ENCODE measurements at regions not wholly inside any gene's neighbourhood (a gene's known extent, or its start where the extent isn't known, plus 50 kb on each side); places are given as distances from the start of the nearest gene placed in this dataset.
A peak's percentile ranks its signal among the peaks of the same experiment; 100 is the strongest.

DNA sequence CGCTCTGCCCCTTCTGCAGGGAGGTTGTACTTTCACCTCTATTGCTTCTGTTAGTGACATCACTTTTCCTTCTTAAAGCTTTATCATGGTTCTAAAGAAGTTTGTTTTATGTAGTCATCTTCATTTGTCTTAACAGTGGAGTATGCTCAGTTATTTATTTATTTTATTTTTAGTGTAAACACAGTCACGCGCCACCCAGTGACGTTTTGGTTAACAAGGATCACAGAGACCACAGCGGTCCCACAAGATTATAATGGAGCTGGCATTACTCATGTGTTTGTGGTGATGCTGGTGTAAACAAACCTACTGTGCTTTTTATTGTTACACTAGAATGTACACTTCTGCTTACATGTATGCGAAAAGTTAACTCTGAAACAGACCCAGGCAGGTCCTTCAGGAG is 89.9 kb downstream of the SOX11 start:
- Histone ChIP-seq H3K9me3 (no peaks in the 10 kb centered on the region), H3K4me1 (no peaks in the 10 kb centered on the region), H3K27ac (no peak overlapping the region), H3K36me3 (no peaks in the 10 kb centered on the region), H3K4me3 (no peak overlapping the region), H3K27me3 (no peaks in the 10 kb centered on the region)
- FAIRE-seq, result no peak
- intact Hi-C loops (cut with DNase I), result no loop called here
- DNase-seq, result no peak
- TF ChIP-seq, protein P1, sequence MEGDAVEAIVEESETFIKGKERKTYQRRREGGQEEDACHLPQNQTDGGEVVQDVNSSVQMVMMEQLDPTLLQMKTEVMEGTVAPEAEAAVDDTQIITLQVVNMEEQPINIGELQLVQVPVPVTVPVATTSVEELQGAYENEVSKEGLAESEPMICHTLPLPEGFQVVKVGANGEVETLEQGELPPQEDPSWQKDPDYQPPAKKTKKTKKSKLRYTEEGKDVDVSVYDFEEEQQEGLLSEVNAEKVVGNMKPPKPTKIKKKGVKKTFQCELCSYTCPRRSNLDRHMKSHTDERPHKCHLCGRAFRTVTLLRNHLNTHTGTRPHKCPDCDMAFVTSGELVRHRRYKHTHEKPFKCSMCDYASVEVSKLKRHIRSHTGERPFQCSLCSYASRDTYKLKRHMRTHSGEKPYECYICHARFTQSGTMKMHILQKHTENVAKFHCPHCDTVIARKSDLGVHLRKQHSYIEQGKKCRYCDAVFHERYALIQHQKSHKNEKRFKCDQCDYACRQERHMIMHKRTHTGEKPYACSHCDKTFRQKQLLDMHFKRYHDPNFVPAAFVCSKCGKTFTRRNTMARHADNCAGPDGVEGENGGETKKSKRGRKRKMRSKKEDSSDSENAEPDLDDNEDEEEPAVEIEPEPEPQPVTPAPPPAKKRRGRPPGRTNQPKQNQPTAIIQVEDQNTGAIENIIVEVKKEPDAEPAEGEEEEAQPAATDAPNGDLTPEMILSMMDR (IDR thresholded peaks at IDR 0.05), result no peak
- no peak for ATAC-seq
- 73 to 76% methylated on average over 6 of the region's 6 CpGs for WGBS, 2 donors

DNA sequence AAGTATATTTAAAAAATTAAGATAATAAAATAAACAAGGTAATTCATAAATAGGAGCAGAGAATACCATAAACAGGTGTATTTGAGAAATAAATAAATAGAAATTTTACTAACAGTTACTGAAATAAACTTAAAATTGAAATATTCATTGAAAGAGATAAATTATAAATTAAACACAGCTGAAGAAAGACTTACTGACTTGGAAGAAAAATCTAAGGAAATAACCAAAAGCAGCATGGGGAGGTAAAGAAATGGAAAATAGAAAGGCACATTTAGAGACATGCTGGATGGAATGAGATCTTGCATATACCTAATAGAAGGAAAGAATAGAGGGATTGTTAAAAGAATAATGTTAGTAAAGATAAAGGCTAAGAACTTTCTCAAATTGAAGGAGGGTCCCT is 96.3 kb downstream of the SOX11 start:
- FAIRE-seq (peak; percentile 49), ATAC-seq (no peak), DNase-seq (no peak)
- intact Hi-C loops (cut with DNase I), result no loop called here
- H3K4me1 ChIP-seq, result no peaks in the 10 kb centered on the region
- H3K9me3 ChIP-seq, result no peaks in the 10 kb centered on the region
- TF ChIP-seq, protein P1 (IDR thresholded peaks at IDR 0.05), result no peak
- H3K27ac ChIP-seq, result no peak overlapping the region
- H3K36me3 ChIP-seq, result no peaks in the 10 kb centered on the region
- H3K27me3 ChIP-seq, result no peaks in the 10 kb centered on the region
- no peak overlapping the region for H3K4me3 ChIP-seq

DNA sequence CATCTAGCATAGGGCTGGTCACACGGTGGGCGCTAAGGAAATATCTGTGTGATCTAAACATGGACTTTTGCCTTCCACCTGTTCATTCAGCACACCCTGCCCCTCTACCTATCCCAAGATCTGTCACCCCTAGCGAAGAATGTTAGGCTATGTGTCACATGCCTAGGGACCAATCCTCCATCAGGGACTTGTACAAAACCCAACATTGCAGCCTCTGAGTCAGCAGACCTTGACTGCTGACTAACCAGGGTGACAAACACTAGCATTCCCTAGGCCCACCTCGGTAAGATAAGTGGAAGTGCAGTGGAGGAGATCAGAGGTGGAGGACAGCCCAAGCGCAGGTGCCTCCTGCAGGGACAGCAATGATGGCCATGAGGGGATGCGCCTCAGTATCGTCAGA is 99.2 kb downstream of the SOX11 start:
- Histone ChIP-seq H3K4me3 (no peak overlapping the region), H3K9me3 (no peaks in the 10 kb centered on the region), H3K36me3 (no peaks in the 10 kb centered on the region), H3K4me1 (no peaks in the 10 kb centered on the region), H3K27me3 (no peaks in the 10 kb centered on the region), H3K27ac (no peak overlapping the region)
- TF ChIP-seq, protein P1 (IDR thresholded peaks at IDR 0.05), result no peak
- 77 to 84% methylated on average over 7 of the region's 7 CpGs for WGBS, 2 donors
- intact Hi-C loops (cut with DNase I), result no loop called here
- DNase-seq (no peak), ATAC-seq (no peak), FAIRE-seq (no peak)

DNA sequence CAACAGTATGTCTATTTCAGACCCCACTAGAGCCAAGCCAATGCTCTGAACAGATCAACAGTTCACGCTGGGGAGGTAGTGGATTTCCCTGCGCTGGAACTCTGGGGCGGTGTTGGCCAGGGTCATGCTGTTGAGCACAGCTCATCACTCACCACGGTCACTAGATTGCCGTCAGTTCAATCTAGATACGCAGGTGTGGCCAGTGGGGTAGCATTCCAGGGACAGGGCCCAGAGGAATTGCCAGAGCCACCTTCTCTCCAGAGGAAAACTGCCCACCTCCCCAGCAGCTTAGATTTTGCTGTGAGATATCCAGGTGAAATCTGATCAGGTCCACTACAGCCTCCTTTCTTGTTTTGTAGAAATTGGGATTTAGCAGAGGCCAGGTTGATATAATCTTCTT is 101.8 kb downstream of the SOX11 start:
- Histone ChIP-seq H3K27ac (no peak overlapping the region), H3K4me1 (no peaks in the 10 kb centered on the region), H3K4me3 (no peak overlapping the region), H3K9me3 (no peaks in the 10 kb centered on the region), H3K27me3 (no peaks in the 10 kb centered on the region), H3K36me3 (no peaks in the 10 kb centered on the region)
- 46 to 47% methylated on average over 6 of the region's 6 CpGs for WGBS, 2 donors
- ATAC-seq (no peak), DNase-seq (no peak), FAIRE-seq (no peak)
- intact Hi-C loops (cut with DNase I), result no loop called here
- TF ChIP-seq, protein P1 (IDR thresholded peaks at IDR 0.05), result no peak

DNA sequence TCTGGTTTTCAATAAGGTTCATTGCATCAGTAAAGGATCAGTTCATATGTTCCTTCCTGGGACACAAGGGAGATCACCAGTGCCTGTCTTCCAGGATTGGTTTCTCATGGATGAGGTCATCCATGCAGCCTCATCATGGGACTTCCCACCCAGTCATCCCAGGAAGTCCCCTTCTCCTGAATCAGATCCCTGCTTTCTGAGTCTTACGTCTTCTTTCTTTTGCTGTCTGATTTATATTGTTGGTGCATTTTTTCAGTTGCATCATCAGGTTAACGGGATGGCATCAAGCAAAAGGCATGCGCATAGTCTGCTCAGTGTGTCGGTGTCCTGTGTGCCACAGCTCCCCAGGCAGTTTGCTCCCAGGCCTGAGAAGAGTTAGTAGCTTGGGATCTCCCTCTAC is 105.9 kb downstream of the SOX11 start:
- peak in 1 of 4 donors; percentile 21 for ATAC-seq
- whole genome bisulfite sequencing, 2 donors, result 78 to 79% methylated on average over 4 of the region's 4 CpGs
- intact Hi-C loops (cut with DNase I), result no loop called here
- H3K9me3 ChIP-seq, result no peaks in the 10 kb centered on the region
- H3K4me1 ChIP-seq, result no peaks in the 10 kb centered on the region
- no peak overlapping the region for H3K27ac ChIP-seq
- H3K36me3 ChIP-seq, result no peaks in the 10 kb centered on the region
- FAIRE-seq, result no peak
- no peak overlapping the region for H3K4me3 ChIP-seq
- H3K27me3 ChIP-seq, result no peaks in the 10 kb centered on the region
- TF ChIP-seq, protein P1 (IDR thresholded peaks at IDR 0.05), result no peak
- no peak for DNase-seq

All from pancreas (tissue), 10 donors.